DMS153 (cell line): ENCODE measurements at regions not wholly inside any gene's neighbourhood (a gene's known extent, or its start where the extent isn't known, plus 50 kb on each side); places are given as distances from the start of the nearest gene placed in this dataset.

Experiments used
- DNase-seq: peaks from one replicate; lab custom pipeline; 2025; lab: John Stamatoyannopoulos, UW

- no peak for DNase-seq
Measured at GRCh38 chr1:239831577-239832355, 259.9 kb upstream of the FMN2 start.

- DNase-seq = peak; percentile 49
Measured at GRCh38 chr1:239833723-239834122, 258.0 kb upstream of the FMN2 start.

- no peak for DNase-seq
Measured at GRCh38 chr1:239835946-239836440, 255.7 kb upstream of the FMN2 start.

GRCh38 chr1:239840336-239840735, 251.3 kb upstream of the FMN2 start:
- DNase-seq = no peak

GRCh38 chr1:239840790-239841189, 250.9 kb upstream of the FMN2 start:
- DNase-seq = no peak

- no peak for DNase-seq
Measured at GRCh38 chr1:239841631-239842030, 250.1 kb upstream of the FMN2 start.

GRCh38 chr1:239843541-239843940, 248.1 kb upstream of the FMN2 start:
- no peak for DNase-seq

- no peak for DNase-seq
Measured at GRCh38 chr1:239844833-239845232, 246.8 kb upstream of the FMN2 start.

GRCh38 chr1:239854922-239855321, 236.8 kb upstream of the FMN2 start:
- DNase-seq = no peak

GRCh38 chr1:239856067-239856466, 235.6 kb upstream of the FMN2 start:
- DNase-seq = no peak

GRCh38 chr1:239856924-239857323, 234.8 kb upstream of the FMN2 start:
- DNase-seq = no peak

GRCh38 chr1:239858057-239858456, 233.6 kb upstream of the FMN2 start:
- no peak for DNase-seq

- DNase-seq = no peak
Measured at GRCh38 chr1:239858529-239858928, 233.2 kb upstream of the FMN2 start.

- no peak for DNase-seq
Measured at GRCh38 chr1:239861985-239862384, 229.7 kb upstream of the FMN2 start.

- no peak for DNase-seq
Measured at GRCh38 chr1:239868058-239868832, 223.4 kb upstream of the FMN2 start.

- DNase-seq = no peak
Measured at GRCh38 chr1:239870194-239870593, 221.5 kb upstream of the FMN2 start.

- DNase-seq = no peak
Measured at GRCh38 chr1:239872626-239873025, 219.1 kb upstream of the FMN2 start.

GRCh38 chr1:239874831-239875230, 216.9 kb upstream of the FMN2 start:
- DNase-seq = no peak

GRCh38 chr1:239879321-239880170, 212.1 kb upstream of the FMN2 start:
- DNase-seq = no peak

- DNase-seq = no peak
Measured at GRCh38 chr1:239882967-239883366, 208.7 kb upstream of the FMN2 start.

- no peak for DNase-seq
Measured at GRCh38 chr1:239884796-239885195, 206.9 kb upstream of the FMN2 start.

- no peak for DNase-seq
Measured at GRCh38 chr1:239886266-239886665, 205.4 kb upstream of the FMN2 start.
